Sciatic nerve (tissue), 2 donors: ENCODE measurements at regions not wholly inside any gene's neighbourhood (a gene's known extent, or its start where the extent isn't known, plus 50 kb on each side); places are given as distances from the start of the nearest gene placed in this dataset.

Source experiments
- ATAC-seq: fragments of 200-7000 bp; cut with Tn5 transposase; one replicate; pipeline ENCODE4 v1.9.1; 2020; ENCODE audit warnings: mild to moderate bottlenecking, moderate library complexity
- DNase-seq: peaks from one replicate; pipeline ENCODE4 v3.0.0-alpha.2; 2020; ENCODE audit warnings: low spot score
- intact Hi-C: fragments of 100-400 bp; cut with DNase I; formaldehyde crosslinking; loops from one replicate; pipeline ENCODE4 v1.14.2; 2022
- donor health status: DM: no; HTN: no; CAD: no.
- donor health status: DM: no; HTN: no; CAD: no.

GRCh38 chr17:14494161-14494560, 193.3 kb downstream of the HS3ST3B1 start:
- ATAC-seq, result no peak
- intact Hi-C loops, result no loop called here
- no peak for DNase-seq

GRCh38 chr17:14489986-14490385, 189.1 kb downstream of the HS3ST3B1 start:
- no peak for DNase-seq
- intact Hi-C loops, result no loop called here
- ATAC-seq, result no peak

GRCh38 chr17:14488958-14489550, 188.2 kb downstream of the HS3ST3B1 start:
- ATAC-seq (no peak), DNase-seq (no peak)
- intact Hi-C loops, result no loop called here

GRCh38 chr17:14487068-14487467, 186.2 kb downstream of the HS3ST3B1 start:
- intact Hi-C loops, result no loop called here

GRCh38 chr17:14482715-14483114, 181.8 kb downstream of the HS3ST3B1 start:
- DNase-seq, result no peak
- no peak for ATAC-seq
- intact Hi-C loops, result no loop called here

More at GRCh38 chr17:14487068-14487467, 186.2 kb downstream of the HS3ST3B1 start:
- no peak for DNase-seq
- no peak for ATAC-seq

- no peak for ATAC-seq
- intact Hi-C loops, result no loop called here
- no peak for DNase-seq
These were observed 180.8 kb downstream of the HS3ST3B1 start for GRCh38 chr17:14481664-14482063.

GRCh38 chr17:14474591-14474990, 173.7 kb downstream of the HS3ST3B1 start:
- intact Hi-C loops, result no loop called here
- ATAC-seq, result no peak
- DNase-seq, result no peak

GRCh38 chr17:14471052-14471451, 170.2 kb downstream of the HS3ST3B1 start:
- intact Hi-C loops, result no loop called here
- ATAC-seq (peak; percentile 81), DNase-seq (no peak)

- ATAC-seq, result no peak
- no peak for DNase-seq
- intact Hi-C loops, result no loop called here
These were observed 169.5 kb downstream of the HS3ST3B1 start for GRCh38 chr17:14470417-14470816.

GRCh38 chr17:14469971-14470370, 169.1 kb downstream of the HS3ST3B1 start:
- ATAC-seq, result no peak
- DNase-seq, result no peak
- intact Hi-C loops, result no loop called here

GRCh38 chr17:14468858-14469257, 168.0 kb downstream of the HS3ST3B1 start:
- DNase-seq (no peak), ATAC-seq (no peak)
- intact Hi-C loops, result no loop called here

GRCh38 chr17:14461227-14461548, 160.3 kb downstream of the HS3ST3B1 start:
- DNase-seq (no peak), ATAC-seq (no peak)
- intact Hi-C loops, result no loop called here

GRCh38 chr17:14460516-14461226, 159.8 kb downstream of the HS3ST3B1 start:
- no peak for DNase-seq

GRCh38 chr17:14459955-14460354, 159.1 kb downstream of the HS3ST3B1 start:
- ATAC-seq, result no peak
- DNase-seq, result no peak
- intact Hi-C loops, result no loop called here

More at GRCh38 chr17:14460516-14461226, 159.8 kb downstream of the HS3ST3B1 start:
- ATAC-seq, result no peak
- intact Hi-C loops, result no loop called here

- no peak for ATAC-seq
- intact Hi-C loops, result no loop called here
These were observed 157.8 kb downstream of the HS3ST3B1 start for GRCh38 chr17:14458724-14459123.

GRCh38 chr17:14454746-14455145, 153.9 kb downstream of the HS3ST3B1 start:
- ATAC-seq, result no peak
- intact Hi-C loops, result no loop called here
- DNase-seq, result no peak

More at GRCh38 chr17:14458724-14459123, 157.8 kb downstream of the HS3ST3B1 start:
- no peak for DNase-seq

- intact Hi-C loops, result no loop called here
- ATAC-seq (no peak), DNase-seq (no peak)
These were observed 152.0 kb downstream of the HS3ST3B1 start for GRCh38 chr17:14452856-14453255.

- ATAC-seq (no peak), DNase-seq (no peak)
- intact Hi-C loops, result no loop called here
These were observed 150.9 kb downstream of the HS3ST3B1 start for GRCh38 chr17:14451729-14452191.

GRCh38 chr17:14448818-14449217, 147.9 kb downstream of the HS3ST3B1 start:
- ATAC-seq (no peak), DNase-seq (no peak)
- intact Hi-C loops, result no loop called here

GRCh38 chr17:14446825-14447224, 145.9 kb downstream of the HS3ST3B1 start:
- intact Hi-C loops, result no loop called here
- DNase-seq (no peak), ATAC-seq (no peak)

- intact Hi-C loops, result no loop called here
- DNase-seq, result no peak
- ATAC-seq, result no peak
These were observed 144.0 kb downstream of the HS3ST3B1 start for GRCh38 chr17:14444915-14445314.
